ENCODE measurements at regions not wholly inside any gene's neighbourhood (a gene's known extent, or its start where the extent isn't known, plus 50 kb on each side); places are given as distances from the start of the nearest gene placed in this dataset.
"Not testable (repeated sequence)": the region's sequence is repeated elsewhere in the genome, so short reads cannot be mapped to it uniquely, and the experiment has no call there.

GRCh38 chr15:26069231-26069641, 206.1 kb upstream of the ATP10A start:
- FAIRE-seq, result no peak

DNA sequence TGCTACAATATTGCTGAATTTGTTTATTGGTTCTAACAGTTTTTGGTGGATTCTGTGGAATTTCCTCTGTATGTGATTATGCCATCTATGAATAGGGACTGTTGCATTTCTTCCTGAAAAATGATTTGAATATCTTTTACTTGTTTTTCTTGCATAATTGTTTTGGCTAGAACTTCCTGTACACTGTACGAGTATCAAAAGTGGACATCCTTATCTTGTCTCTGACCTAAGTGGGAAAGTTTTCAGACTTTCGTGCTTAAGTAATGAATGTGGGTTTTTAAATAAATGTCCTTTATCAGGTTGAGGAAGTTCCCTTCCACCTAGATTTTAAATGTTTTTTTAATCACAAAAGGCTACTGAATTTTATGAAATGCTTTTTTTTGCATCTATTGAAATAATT, 203.8 kb upstream of the ATP10A start:
- no peak for FAIRE-seq

DNA sequence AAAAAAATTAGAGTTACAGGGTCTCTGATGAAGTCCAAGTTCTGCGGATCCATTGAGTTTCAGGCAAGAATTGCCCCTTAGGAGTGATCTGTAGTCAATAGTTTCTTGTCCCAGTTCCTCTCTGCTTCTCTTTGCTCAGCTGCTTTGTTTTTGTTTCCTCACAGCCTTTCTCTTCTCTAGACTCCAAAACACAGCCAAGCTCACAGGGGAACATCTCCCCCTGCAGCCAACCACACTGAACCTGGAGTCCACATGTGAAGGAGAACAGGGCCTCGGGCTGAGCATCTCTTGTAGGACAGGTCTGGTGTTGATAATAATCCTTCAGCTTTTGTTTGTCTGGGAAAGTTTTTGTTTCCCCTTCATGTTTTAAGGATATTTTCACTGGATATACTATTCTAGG, 202.6 kb upstream of the ATP10A start:
- no peak for FAIRE-seq

DNA sequence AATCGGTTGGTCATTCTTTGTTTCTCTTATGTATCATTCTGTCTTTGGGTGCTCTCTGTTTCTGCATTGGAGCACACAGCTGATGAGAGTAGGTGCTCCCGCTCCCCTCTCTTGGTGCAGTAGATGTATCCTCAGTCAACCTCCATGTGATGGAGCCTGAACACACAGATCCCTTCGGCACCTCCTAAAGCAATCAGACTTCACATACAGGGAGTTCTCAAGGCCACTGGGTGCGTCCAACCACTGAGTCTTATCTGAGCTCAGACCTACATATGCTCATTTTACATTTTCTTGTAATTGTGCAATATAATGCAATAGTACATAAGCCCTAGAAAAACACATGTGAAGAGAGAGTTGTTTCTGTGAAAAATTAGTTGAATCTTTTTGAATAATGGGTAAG, 198.1 kb upstream of the ATP10A start:
- no peak for FAIRE-seq

DNA sequence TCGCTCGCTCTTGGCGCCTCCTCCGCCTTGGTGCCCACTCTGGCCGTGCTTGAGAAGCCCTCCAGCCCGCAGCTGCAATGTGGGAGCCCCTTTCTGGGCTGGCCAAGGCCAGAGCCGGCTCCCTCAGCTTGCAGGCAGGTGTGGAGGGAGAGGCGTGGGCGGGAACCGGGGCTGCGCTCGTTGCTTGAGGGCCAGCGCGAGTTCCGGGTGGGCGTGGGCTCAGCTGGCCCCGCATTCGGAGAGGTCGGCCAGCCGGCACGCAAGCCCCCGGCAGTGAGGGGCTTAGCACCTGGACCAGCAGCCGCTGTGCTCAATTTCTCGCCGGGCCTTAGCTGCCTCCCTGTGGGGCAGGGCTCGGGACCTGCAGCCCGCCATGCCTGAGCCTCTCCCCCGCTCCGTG, 193.6 kb upstream of the ATP10A start:
- not testable (repeated sequence) for FAIRE-seq

DNA sequence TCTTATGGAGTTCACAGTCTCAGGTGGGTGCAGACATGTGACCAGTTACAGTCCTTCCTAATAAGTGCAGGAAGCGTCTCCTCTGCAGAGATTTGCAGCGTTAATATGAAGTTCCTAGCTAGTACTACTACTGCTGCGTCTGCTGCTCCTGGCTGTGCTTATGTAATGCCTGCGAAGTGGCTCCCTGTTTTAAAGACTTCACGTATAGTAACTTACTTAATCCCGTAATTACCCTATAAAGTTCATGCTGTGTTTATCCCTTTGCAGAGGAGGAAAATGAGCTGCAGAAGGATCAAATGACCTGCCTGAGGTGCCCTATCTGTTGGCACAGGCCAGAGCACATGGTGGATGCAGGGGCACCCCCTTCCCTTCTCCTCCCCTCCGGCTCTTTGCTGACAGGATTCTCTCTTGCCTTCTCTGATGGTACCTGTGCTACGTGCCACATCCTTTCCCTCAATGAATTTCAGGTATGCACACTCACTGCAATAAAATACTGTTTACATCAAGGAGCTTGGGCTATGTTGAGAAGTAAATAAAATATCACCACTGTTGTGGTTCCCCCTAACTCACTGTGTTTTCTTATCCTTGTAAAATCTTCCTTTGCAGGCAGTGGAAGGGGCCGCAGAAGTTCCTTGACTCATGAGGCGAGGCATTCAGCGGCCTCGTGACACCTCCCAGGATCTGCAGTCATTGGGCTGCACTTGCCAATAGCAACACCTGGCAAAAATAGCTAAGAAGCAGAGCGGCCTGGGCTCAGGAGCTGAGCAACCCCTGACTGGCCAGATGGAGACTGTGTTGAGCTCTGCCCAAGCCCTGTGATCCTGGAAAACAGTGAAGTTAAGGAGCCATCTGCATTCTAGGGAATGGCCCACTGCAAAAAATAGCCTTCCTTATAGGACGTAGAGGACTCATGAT, 188.9 kb upstream of the ATP10A start:
- no peak for FAIRE-seq

GRCh38 chr15:26050984-26051383, 187.9 kb upstream of the ATP10A start:
- FAIRE-seq, result no peak

DNA sequence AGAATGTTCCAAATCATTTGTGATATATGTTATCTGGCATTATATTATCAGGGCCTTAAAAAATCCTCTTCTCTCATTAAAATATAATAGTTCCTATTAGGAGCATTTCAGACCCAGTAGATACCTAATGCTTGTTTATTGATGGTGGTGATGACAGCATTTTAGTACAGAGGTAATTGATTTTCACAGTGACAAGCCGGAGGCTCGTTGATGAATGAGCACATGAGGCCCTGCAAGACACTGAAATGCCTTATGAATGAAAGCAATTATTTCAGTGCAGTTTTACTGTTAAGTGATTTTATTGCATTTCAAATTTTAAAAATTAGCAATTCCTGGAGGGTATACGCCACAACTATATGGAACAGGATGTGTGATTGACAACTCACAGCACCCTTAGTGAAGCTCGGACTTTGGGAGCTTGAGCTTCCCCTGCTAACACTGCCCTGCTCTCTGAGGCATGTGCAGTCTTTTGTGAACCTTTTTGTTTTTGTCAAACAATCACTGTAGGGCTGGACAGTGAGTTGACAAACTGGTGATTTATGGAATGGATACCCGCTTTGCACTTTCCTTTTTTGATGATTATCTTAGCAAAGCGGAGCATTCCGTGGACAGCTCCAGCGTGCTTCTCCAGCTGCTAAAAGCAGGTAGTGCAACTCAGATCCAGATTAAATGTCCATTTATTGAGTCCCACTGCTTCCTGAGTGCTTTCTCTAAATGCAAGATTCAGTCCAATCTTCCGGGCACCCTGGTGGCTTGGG, 187.0 kb upstream of the ATP10A start:
- FAIRE-seq, result no peak

DNA sequence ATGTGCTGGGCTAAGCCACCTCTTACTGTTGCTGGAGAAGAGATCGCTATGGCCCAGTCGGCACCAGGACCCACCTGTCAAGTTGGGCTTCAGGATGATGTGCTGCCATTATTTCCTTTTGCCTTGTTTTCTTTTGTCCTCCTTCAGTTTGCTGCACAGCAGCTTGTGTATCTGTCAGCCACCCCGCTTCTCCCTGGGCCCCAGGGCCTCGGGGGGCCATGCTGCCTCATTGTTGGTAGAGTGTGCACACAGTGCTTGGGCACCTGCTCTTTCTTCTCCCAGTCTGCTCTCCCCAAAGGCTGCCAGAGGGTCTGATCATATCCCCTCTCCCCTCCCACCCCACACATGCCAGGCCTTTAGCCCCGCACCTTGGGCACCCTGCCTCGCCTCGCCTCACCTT, 185.5 kb upstream of the ATP10A start:
- FAIRE-seq, result no peak

- no peak for FAIRE-seq
Measured at GRCh38 chr15:26045516-26045915, 182.4 kb upstream of the ATP10A start.

DNA sequence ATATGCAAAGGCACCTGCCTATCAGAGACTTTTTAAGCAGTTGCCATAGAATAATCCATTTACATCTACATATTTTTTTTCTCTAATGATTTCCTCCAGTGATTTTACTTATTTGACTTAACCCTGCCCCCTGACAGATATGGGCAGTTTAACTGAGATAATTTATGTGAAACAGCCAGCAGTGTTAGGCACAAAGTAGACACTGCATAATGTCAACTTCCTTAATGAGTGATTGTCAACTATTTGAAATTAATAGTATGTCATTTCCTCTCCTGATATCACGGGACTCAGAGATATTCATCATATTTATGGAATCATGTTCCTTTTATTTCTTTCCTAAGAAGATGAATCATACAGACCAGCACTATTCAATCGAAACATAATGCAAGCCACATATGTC, 179.9 kb upstream of the ATP10A start:
- FAIRE-seq, result no peak

DNA sequence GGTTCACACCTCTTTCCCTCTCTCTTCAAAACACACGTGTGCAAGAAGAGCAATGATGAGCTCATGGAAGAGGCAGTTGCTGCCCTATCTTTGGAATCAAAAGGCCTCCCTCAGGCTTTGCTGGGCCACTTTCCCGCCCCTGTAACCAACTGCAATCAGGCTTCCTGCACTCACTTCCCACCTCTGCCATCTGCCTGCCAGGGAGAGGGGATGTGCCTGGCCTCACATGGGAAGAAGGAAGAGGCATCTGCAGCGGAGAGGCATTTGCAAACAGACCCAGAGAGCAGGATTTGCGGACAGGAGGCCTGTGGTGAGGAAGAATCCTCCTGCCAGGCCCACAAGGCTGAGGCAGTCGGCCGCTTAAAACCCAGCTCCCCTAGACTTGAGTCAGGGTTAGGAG, 175.6 kb upstream of the ATP10A start:
- no peak for FAIRE-seq

- no peak for FAIRE-seq
Measured at GRCh38 chr15:26037369-26037768, 174.2 kb upstream of the ATP10A start.

GRCh38 chr15:26033493-26033892, 170.4 kb upstream of the ATP10A start:
- FAIRE-seq, result no peak

GRCh38 chr15:26032162-26032846, 169.2 kb upstream of the ATP10A start:
- FAIRE-seq, result no peak

DNA sequence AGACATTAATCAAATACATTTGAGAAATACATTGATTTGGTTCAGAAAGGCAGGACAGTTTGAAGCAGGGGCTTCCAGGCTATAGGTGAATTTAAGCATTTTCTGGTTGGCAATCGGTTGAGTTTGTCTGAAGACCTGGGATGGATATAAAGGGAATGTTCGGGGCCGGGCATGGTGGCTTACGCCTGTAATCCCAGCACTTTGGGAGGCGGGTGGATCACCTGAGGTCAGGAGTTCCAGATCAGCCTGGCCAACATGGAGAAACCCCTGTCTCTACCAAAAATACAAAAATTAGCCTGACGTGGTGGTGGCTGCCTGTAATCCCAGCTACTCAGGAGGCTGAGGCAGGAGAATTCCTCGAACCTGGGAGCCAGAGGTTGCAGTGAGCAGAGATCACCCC, 166.5 kb upstream of the ATP10A start:
- not testable (repeated sequence) for FAIRE-seq

- no peak for FAIRE-seq
Measured at GRCh38 chr15:26029146-26029545, 166.0 kb upstream of the ATP10A start.

DNA sequence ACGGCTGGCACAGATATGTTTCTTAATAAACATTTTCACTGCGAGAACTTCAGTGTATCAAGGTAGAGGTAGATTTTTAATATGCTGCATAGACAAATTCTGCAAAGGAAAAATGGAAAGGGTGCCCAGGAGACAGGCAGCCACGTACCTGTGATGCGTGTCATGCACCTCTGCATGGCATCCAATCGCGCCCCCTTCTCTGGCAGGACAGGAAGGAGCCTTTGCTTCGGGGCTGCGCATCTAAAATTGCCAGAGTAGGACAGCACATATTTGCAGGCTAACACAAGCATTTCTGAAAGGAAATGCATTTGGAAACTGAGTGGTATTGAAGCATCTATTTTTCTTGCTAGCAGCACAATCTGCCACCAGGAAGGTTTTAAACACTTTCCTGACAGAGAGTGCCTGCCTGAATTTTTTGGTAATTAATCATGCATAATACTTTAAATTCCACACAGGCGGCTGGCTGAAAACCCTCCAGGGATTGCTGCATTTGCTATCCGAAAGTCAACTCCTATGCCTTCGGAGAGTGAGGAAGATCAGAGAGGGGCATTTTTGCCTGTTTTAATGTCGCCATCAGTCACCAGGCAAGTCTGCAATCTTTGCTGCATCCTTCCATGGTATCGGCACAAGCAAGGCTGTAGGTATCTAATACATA, 165.1 kb upstream of the ATP10A start:
- no peak for FAIRE-seq

- not testable (repeated sequence) for FAIRE-seq
Measured at GRCh38 chr15:26026671-26027070, 163.5 kb upstream of the ATP10A start.

- no peak for FAIRE-seq
Measured at GRCh38 chr15:26024241-26024640, 161.1 kb upstream of the ATP10A start.

DNA sequence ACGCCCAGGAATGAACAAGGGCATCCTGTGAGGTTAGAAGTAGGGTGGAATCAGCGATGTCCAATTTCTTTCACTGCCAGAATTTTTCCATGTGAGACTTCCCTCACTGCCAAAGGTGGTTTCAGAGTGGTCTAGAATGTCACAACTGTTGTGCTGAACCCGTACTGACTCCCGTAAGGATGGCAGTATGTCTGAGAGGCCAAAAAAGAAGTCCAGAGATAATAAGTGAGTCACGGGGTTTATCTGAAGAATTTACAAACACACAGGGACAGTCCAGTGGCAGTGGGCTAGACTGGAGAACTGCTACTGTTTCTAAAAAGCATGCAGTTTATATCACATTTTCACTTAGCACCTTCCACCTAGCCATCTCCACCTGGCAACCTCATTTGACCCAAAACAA, 160.6 kb upstream of the ATP10A start:
- no peak for FAIRE-seq

DNA sequence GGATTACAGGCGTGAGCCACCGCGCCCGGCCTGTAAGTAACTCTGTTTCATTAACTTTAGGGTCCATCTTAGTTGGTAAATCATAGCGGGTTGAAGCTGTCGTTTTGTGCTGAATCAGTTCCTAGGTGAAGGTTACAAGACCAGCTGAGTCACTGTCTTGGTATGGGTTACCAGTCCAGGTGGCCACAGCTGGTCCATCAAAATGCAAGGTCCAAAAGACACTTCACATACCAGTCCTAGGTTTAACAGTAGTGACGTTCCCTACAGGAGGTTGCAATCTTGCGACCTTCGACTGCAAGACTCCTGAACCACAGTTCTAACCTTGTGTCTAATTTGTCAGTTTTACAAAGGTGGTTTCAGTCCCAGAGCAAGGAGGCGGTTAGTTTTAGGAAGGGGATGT, 160.1 kb upstream of the ATP10A start:
- FAIRE-seq, result no peak

DNA sequence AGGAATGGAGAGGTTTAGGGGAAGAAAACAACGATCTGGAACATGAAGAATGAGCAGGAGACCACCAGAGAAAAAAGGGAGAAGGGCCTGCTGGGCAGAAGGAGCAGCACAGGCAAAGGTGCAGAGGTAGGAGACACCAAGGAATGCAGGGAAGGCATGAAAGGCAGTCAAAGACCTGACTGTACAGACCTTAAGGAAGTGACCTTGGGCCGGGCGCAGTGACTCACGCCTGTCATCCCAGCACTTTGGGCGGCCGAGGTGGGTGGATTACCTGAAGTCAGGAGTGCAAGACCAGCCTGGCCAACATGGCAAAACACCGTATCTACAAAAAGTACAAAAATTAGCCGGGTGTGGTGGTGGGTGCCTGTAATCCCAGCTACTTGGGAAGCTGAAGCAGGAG, 157.7 kb upstream of the ATP10A start:
- no peak for FAIRE-seq

Data from A204.1 (cell line).